ENCODE measurements at regions not wholly inside any gene's neighbourhood (a gene's known extent, or its start where the extent isn't known, plus 50 kb on each side); places are given as distances from the start of the nearest gene placed in this dataset.

DNA sequence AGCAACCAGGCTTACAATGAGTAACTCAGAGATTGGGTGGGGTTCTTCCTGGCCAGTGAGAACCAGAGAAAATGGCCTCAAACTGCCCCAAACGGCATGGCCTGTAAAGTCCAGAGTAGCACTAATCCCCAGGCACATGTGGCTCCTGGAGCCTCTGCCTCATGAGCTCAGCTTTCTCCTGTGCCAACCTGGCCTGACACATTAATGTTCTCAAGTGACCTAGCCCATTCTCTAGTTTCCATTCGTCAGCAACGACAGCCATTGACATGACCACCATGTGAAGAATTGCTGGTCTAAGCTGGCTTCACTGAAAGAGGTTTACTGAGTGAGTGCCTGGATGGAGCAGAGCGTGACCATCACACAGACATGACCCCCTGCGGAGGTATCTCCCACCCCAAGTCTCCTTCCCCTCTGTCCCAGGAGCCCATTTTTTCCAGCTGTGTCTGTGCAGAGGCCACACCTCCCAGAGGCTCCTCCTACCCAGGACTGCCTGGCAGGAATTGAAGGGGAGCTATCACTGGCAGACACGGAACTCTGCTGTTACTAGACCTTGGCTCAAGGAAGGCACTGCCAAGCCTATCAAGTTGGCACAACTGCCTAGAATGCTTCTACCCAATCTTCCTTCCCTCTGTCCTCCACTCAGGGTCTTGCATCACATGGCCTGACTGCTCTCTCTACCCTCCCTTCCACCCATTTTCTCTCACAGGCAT is 59.0 kb upstream of the BOD1 start:
- H3K4me1 ChIP-seq (ENCODE audit: control insufficient read depth, insufficient read depth, low read length) = no peaks in the 10 kb centered on the region
- no peak overlapping the region for H3K4me3 ChIP-seq (ENCODE audit: low read depth in 2 of 2, low read length in 2 of 2)
- BruUV-seq (replicated peaks) = no TSS peak
- in situ Hi-C loops (cut with HindIII; ENCODE audit: low pct_unique_long_range_greater_than_20kb, low sequenced_read_pairs) (no loop called here), intact Hi-C loops (cut with micrococcal nuclease; ENCODE audit: unreplicated experiment) (no loop called here)
- H3K27me3 ChIP-seq (ENCODE audit: control insufficient read depth, insufficient read depth, low read length) = no peaks in the 10 kb centered on the region; the same call in 1 of the 2 replicates
- TF ChIP-seq, protein P1, sequence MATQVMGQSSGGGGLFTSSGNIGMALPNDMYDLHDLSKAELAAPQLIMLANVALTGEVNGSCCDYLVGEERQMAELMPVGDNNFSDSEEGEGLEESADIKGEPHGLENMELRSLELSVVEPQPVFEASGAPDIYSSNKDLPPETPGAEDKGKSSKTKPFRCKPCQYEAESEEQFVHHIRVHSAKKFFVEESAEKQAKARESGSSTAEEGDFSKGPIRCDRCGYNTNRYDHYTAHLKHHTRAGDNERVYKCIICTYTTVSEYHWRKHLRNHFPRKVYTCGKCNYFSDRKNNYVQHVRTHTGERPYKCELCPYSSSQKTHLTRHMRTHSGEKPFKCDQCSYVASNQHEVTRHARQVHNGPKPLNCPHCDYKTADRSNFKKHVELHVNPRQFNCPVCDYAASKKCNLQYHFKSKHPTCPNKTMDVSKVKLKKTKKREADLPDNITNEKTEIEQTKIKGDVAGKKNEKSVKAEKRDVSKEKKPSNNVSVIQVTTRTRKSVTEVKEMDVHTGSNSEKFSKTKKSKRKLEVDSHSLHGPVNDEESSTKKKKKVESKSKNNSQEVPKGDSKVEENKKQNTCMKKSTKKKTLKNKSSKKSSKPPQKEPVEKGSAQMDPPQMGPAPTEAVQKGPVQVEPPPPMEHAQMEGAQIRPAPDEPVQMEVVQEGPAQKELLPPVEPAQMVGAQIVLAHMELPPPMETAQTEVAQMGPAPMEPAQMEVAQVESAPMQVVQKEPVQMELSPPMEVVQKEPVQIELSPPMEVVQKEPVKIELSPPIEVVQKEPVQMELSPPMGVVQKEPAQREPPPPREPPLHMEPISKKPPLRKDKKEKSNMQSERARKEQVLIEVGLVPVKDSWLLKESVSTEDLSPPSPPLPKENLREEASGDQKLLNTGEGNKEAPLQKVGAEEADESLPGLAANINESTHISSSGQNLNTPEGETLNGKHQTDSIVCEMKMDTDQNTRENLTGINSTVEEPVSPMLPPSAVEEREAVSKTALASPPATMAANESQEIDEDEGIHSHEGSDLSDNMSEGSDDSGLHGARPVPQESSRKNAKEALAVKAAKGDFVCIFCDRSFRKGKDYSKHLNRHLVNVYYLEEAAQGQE (IDR thresholded peaks at IDR 0.05; ENCODE audit: insufficient read depth in 1 of 2, low read depth in 2 of 2, low read length in 1 of 2) = no peak
- TF ChIP-seq, protein P2, sequence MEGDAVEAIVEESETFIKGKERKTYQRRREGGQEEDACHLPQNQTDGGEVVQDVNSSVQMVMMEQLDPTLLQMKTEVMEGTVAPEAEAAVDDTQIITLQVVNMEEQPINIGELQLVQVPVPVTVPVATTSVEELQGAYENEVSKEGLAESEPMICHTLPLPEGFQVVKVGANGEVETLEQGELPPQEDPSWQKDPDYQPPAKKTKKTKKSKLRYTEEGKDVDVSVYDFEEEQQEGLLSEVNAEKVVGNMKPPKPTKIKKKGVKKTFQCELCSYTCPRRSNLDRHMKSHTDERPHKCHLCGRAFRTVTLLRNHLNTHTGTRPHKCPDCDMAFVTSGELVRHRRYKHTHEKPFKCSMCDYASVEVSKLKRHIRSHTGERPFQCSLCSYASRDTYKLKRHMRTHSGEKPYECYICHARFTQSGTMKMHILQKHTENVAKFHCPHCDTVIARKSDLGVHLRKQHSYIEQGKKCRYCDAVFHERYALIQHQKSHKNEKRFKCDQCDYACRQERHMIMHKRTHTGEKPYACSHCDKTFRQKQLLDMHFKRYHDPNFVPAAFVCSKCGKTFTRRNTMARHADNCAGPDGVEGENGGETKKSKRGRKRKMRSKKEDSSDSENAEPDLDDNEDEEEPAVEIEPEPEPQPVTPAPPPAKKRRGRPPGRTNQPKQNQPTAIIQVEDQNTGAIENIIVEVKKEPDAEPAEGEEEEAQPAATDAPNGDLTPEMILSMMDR (IDR thresholded peaks at IDR 0.05) = no peak
- TF ChIP-seq SIN3A (IDR thresholded peaks at IDR 0.05; ENCODE audit: borderline replicate concordance, insufficient read depth, low read depth, low read length) = no peak
- TF ChIP-seq POLR2AphosphoS5 (IDR thresholded peaks at IDR 0.05; ENCODE audit: low read depth, low read length) = no peak
- TF ChIP-seq TCF7L2 (IDR thresholded peaks at IDR 0.05; ENCODE audit: low read depth, low read length) = no peak
- ChIA-PET CTCF (no interaction called here), POLR2A (no interaction called here)
- no peak for DNase-seq (ENCODE audit: low read depth, low spot score)
- no peak overlapping the region for H3K27ac ChIP-seq (ENCODE audit: low read length)
- H3K36me3 ChIP-seq (ENCODE audit: control insufficient read depth, insufficient read depth, low read length) = no peaks in the 10 kb centered on the region
- ATAC-seq = no peak
- no peaks in the 10 kb centered on the region for H3K9me3 ChIP-seq (ENCODE audit: control insufficient read depth, insufficient read depth, low read depth, low read length)

DNA sequence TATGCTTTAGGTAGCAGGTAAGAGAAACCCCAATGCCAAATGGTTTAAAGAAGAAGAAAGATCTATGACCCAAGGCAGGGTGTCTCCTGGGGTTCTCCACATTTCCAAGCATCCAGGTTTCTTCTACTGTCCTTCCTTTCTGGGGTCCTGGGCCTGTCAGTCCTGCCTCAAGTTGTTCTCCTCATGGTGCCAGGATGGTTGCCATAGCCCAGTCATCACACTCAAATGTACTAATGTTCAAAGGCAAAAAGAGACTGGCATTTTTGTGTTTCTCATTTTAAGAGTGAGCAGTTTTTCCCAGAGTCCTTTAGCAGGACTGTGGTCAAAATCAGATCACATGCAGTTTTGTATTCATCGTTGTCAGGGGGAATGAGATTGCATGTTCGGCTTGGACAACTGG is 59.9 kb upstream of the BOD1 start:
- TF ChIP-seq TCF7L2 (IDR thresholded peaks at IDR 0.05; ENCODE audit: low read depth, low read length) (no peak), SIN3A (IDR thresholded peaks at IDR 0.05; ENCODE audit: borderline replicate concordance, insufficient read depth, low read depth, low read length) (no peak), POLR2AphosphoS5 (IDR thresholded peaks at IDR 0.05; ENCODE audit: low read depth, low read length) (no peak)
- TF ChIP-seq, protein P1 (IDR thresholded peaks at IDR 0.05; ENCODE audit: insufficient read depth in 1 of 2, low read depth in 2 of 2, low read length in 1 of 2) = no peak
- TF ChIP-seq, protein P2 (IDR thresholded peaks at IDR 0.05) = no peak
- ATAC-seq (no peak), DNase-seq (ENCODE audit: low read depth, low spot score) (no peak)
- H3K27me3 ChIP-seq (ENCODE audit: control insufficient read depth, insufficient read depth, low read length) = no peaks in the 10 kb centered on the region
- in situ Hi-C loops (cut with HindIII; ENCODE audit: low pct_unique_long_range_greater_than_20kb, low sequenced_read_pairs) (no loop called here), intact Hi-C loops (cut with micrococcal nuclease; ENCODE audit: unreplicated experiment) (no loop called here)
- H3K4me3 ChIP-seq (ENCODE audit: low read depth in 2 of 2, low read length in 2 of 2) = no peak overlapping the region
- no TSS peak for BruUV-seq (replicated peaks)
- H3K36me3 ChIP-seq (ENCODE audit: control insufficient read depth, insufficient read depth, low read length) = no peaks in the 10 kb centered on the region
- no peaks in the 10 kb centered on the region for H3K4me1 ChIP-seq (ENCODE audit: control insufficient read depth, insufficient read depth, low read length)
- CTCF ChIA-PET = no interaction called here
- POLR2A ChIA-PET = no interaction called here
- no peak overlapping the region for H3K27ac ChIP-seq (ENCODE audit: low read length)
- H3K9me3 ChIP-seq (ENCODE audit: control insufficient read depth, insufficient read depth, low read depth, low read length) = no peaks in the 10 kb centered on the region
